ENCODE measurements at regions not wholly inside any gene's neighbourhood (a gene's known extent, or its start where the extent isn't known, plus 50 kb on each side); places are given as distances from the start of the nearest gene placed in this dataset.

- H3K4me1 Mint-ChIP-seq (ENCODE audit: unreplicated experiment): peaks cover 52% of the 10 kb centered on the region
- TF ChIP-seq CTCF (IDR thresholded peaks at IDR 0.05): no peak
- H3K27me3 Mint-ChIP-seq (ENCODE audit: unreplicated experiment): no peaks in the 10 kb centered on the region
- no peaks in the 10 kb centered on the region for H3K9me3 Mint-ChIP-seq (ENCODE audit: unreplicated experiment)
- DNase-seq (ENCODE audit: extremely low spot score, unreplicated experiment): no peak
- peak overlapping the region; percentile 93 for H3K27ac Mint-ChIP-seq (ENCODE audit: unreplicated experiment)
- H3K36me3 Mint-ChIP-seq (ENCODE audit: unreplicated experiment): peaks cover 6% of the 10 kb centered on the region
- H3K4me3 Mint-ChIP-seq (ENCODE audit: unreplicated experiment): peak overlapping the region; percentile 33
These were observed 87.8 kb downstream of the CYB561 start for GRCh38 chr17:63358111-63358839.

- no peak for DNase-seq (ENCODE audit: extremely low spot score, unreplicated experiment)
- no peak for TF ChIP-seq CTCF (IDR thresholded peaks at IDR 0.05)
- no peak overlapping the region for H3K4me3 Mint-ChIP-seq (ENCODE audit: unreplicated experiment)
- H3K36me3 Mint-ChIP-seq (ENCODE audit: unreplicated experiment): peaks cover 8% of the 10 kb centered on the region
- no peaks in the 10 kb centered on the region for H3K9me3 Mint-ChIP-seq (ENCODE audit: unreplicated experiment)
- H3K4me1 Mint-ChIP-seq (ENCODE audit: unreplicated experiment): peaks cover 45% of the 10 kb centered on the region
- no peaks in the 10 kb centered on the region for H3K27me3 Mint-ChIP-seq (ENCODE audit: unreplicated experiment)
- H3K27ac Mint-ChIP-seq (ENCODE audit: unreplicated experiment): peak overlapping the region; percentile 93
These were observed 87.2 kb downstream of the CYB561 start for GRCh38 chr17:63358956-63359355.

DNA sequence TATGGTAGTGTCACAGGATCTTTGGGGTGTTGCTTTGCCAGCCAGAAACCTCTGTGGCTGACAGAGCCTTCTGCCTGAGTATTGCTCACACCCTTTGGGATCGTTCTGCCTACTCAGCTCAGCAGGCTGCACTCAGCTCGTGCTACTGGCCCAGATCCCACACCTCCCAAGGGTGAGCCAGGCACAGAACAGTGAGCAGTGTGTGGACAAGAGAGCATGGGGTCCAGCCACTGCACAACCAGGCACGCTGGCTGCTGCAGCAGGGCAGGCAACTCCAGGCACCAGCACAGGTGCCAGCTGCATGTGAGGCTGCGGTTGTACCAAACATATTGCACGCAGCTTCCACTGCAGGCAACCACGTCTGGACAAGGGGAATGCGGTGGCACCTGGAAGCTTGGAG lies 84.9 kb downstream of the CYB561 start:
- no peak overlapping the region for H3K27ac Mint-ChIP-seq (ENCODE audit: unreplicated experiment)
- no peak for DNase-seq (ENCODE audit: extremely low spot score, unreplicated experiment)
- peaks cover 8% of the 10 kb centered on the region for H3K36me3 Mint-ChIP-seq (ENCODE audit: unreplicated experiment)

DNA sequence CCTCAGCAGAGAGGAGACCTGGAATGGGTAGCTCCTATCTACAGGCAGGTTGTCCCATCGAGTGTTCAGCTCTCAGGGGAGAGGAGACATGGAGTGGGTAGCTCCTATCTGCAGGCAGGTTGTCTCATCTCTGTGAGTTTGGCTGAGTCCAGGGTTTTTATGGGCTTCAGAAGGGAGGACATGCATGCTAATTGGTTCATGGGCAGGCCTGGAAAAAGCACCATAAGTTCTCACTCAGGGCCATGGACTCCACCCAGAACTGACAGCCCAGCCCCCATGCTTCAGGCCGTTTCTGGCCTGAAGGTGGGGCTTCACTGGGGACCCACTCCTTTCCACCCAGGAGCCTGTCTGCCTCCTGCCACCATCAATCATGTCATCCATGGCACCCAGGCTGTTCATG lies 84.0 kb downstream of the CYB561 start:
- Mint-ChIP-seq H3K27ac (ENCODE audit: unreplicated experiment) (no peak overlapping the region), H3K36me3 (ENCODE audit: unreplicated experiment) (peaks cover 8% of the 10 kb centered on the region), H3K27me3 (ENCODE audit: unreplicated experiment) (no peaks in the 10 kb centered on the region), H3K9me3 (ENCODE audit: unreplicated experiment) (no peaks in the 10 kb centered on the region), H3K4me1 (ENCODE audit: unreplicated experiment) (peaks cover 26% of the 10 kb centered on the region), H3K4me3 (ENCODE audit: unreplicated experiment) (no peak overlapping the region)
- no peak for DNase-seq (ENCODE audit: extremely low spot score, unreplicated experiment)
- no peak for TF ChIP-seq CTCF (IDR thresholded peaks at IDR 0.05)

More for the DNA sequence above, 84.9 kb downstream of the CYB561 start:
- no peak for TF ChIP-seq CTCF (IDR thresholded peaks at IDR 0.05)
- Mint-ChIP-seq H3K4me3 (ENCODE audit: unreplicated experiment) (no peak overlapping the region), H3K27me3 (ENCODE audit: unreplicated experiment) (no peaks in the 10 kb centered on the region), H3K4me1 (ENCODE audit: unreplicated experiment) (peaks cover 35% of the 10 kb centered on the region), H3K9me3 (ENCODE audit: unreplicated experiment) (no peaks in the 10 kb centered on the region)

GRCh38 chr17:63364387-63364786 lies 81.7 kb downstream of the CYB561 start:
- H3K4me1 Mint-ChIP-seq (ENCODE audit: unreplicated experiment): peaks cover 6% of the 10 kb centered on the region
- H3K27ac Mint-ChIP-seq (ENCODE audit: unreplicated experiment): no peak overlapping the region
- no peak for DNase-seq (ENCODE audit: extremely low spot score, unreplicated experiment)
- H3K27me3 Mint-ChIP-seq (ENCODE audit: unreplicated experiment): no peaks in the 10 kb centered on the region
- TF ChIP-seq CTCF (IDR thresholded peaks at IDR 0.05): no peak
- no peaks in the 10 kb centered on the region for H3K9me3 Mint-ChIP-seq (ENCODE audit: unreplicated experiment)
- H3K4me3 Mint-ChIP-seq (ENCODE audit: unreplicated experiment): no peak overlapping the region
- H3K36me3 Mint-ChIP-seq (ENCODE audit: unreplicated experiment): peaks cover 8% of the 10 kb centered on the region
